ENCODE measurements at regions not wholly inside any gene's neighbourhood (a gene's known extent, or its start where the extent isn't known, plus 50 kb on each side); places are given as distances from the start of the nearest gene placed in this dataset.

DNA sequence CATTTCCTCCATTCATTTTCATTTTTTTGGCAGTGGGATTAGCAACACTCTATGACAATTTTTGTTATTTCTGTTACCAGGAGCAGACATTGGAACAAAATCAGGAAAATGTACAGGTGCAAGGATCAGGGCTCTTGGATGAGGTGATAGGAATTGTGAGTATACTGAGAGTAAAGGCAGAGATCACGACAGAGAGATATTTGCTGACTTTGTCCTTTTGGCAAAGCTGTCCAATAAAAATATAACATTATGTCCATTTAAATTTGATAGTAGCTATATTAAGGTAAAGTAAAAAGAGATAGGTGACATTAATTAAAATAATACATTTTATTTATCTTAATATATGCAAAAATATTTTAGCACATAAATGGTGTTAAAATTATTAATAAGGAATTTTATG is 373.1 kb upstream of the GNPDA2 start:
- Histone ChIP-seq H4K91ac (ENCODE audit: insufficient read depth, low read depth, low read length) (no peak overlapping the region), H3K9me1 (ENCODE audit: insufficient read depth, low read length) (no peaks in the 10 kb centered on the region), H3K4me3 (ENCODE audit: insufficient read depth, low read depth, low read length) (no peak overlapping the region), H3K18ac (ENCODE audit: low read depth, low read length) (no peak overlapping the region), H2AFZ (replicated peaks; ENCODE audit: low read length, poor library complexity) (no peak overlapping the region), H3K27me3 (ENCODE audit: control insufficient read depth, insufficient read depth, low read length) (no peaks in the 10 kb centered on the region), H4K20me1 (ENCODE audit: insufficient read depth, low read length) (no peaks in the 10 kb centered on the region), H3K23ac (ENCODE audit: low read depth, low read length) (no peak overlapping the region), H2AK9ac (replicated peaks; ENCODE audit: low read depth, low read length, poor library complexity) (no peak overlapping the region), H2BK20ac (ENCODE audit: low read depth, low read length) (no peak overlapping the region), H3K56ac (ENCODE audit: extremely low read depth, insufficient read depth, low read length) (no peak overlapping the region), H2BK15ac (ENCODE audit: low read depth, low read length) (no peak overlapping the region), H3K9me3 (ENCODE audit: control insufficient read depth, insufficient read depth, low read length) (peaks cover 4% of the 10 kb centered on the region; the same call in 1 of the 2 replicates), H4K8ac (ENCODE audit: low read depth in 2 of 2, low read length in 2 of 2) (no peak overlapping the region), H4K5ac (ENCODE audit: low read depth, low read length) (no peak overlapping the region), H2BK5ac (ENCODE audit: low read depth, low read length, poor library complexity, severe bottlenecking) (no peak overlapping the region), H3K79me1 (ENCODE audit: low read depth in 1 of 2, low read length in 2 of 2) (no peaks in the 10 kb centered on the region), H3K4ac (ENCODE audit: low read depth, low read length) (no peak overlapping the region), H3K14ac (replicated peaks; ENCODE audit: low read depth, low read length) (no peak overlapping the region), H2AK5ac (ENCODE audit: low read depth, low read length) (no peak overlapping the region), H3K36me3 (ENCODE audit: control insufficient read depth, insufficient read depth, low read length) (no peaks in the 10 kb centered on the region), H3K9ac (ENCODE audit: low read depth, low read length) (no peak overlapping the region), H3K4me1 (ENCODE audit: control insufficient read depth, insufficient read depth, low read length) (no peaks in the 10 kb centered on the region), H2BK120ac (ENCODE audit: low read depth, low read length) (no peak overlapping the region), H3K4me2 (ENCODE audit: low read depth, low read length) (no peak overlapping the region), H3K27ac (ENCODE audit: insufficient read depth, low read length) (no peak overlapping the region)
- CTCF ChIA-PET, result no interaction called here
- in situ Hi-C loops (cut with MboI; ENCODE audit: low sequenced_read_pairs), result no loop called here
- TF ChIP-seq MAFK (IDR thresholded peaks at IDR 0.05; ENCODE audit: low read depth, low read length) (peak; percentile 43), CEBPB (IDR thresholded peaks at IDR 0.05; ENCODE audit: low read depth, low read length) (no peak)
- dilution Hi-C loops (cut with HindIII; ENCODE audit: low sequenced_read_pairs, unreplicated experiment), result no loop called here
- BruUV-seq (replicated peaks), result no TSS peak
- intact Hi-C loops (cut with micrococcal nuclease), result no loop called here
- DNase-seq (no peak), ATAC-seq (ENCODE audit: low read depth) (no peak)
- no CpG with 5 or more reads among the region's 1 CpG for WGBS, 2 experiments (ENCODE audit: extremely low coverage in 2 of 2, insufficient read length in 1 of 2)
- POLR2A ChIA-PET (ENCODE audit: unreplicated experiment), result no interaction called here

All from IMR-90 (cell line).